Thyroid gland (tissue), 4 donors: ENCODE measurements at regions not wholly inside any gene's neighbourhood (a gene's known extent, or its start where the extent isn't known, plus 50 kb on each side); places are given as distances from the start of the nearest gene placed in this dataset.

Experiments used
- POLR2A ChIP-seq, 2 donors: fragments of 450-650 bp; IDR thresholded peaks; one replicate each; pipeline ENCODE4 v1.6.1; 2017; ENCODE audit warnings: antibody characterized with exemption in 2 of 2, mild to moderate bottlenecking in 2 of 2, moderate library complexity in 1 of 2
- TF ChIP-seq, protein P1 (sequence below), 6 experiments: fragments of 200-600 bp in 3 of 6; fragments of 450-650 bp in 3 of 6; sonication (generic) in 3 of 6; IDR thresholded peaks; one replicate each; pipeline ENCODE4 v1.5.1; 2016 to 2019; ENCODE audit warnings: antibody characterized with exemption in 6 of 6, mild to moderate bottlenecking in 2 of 6, inconsistent platforms in 1 of 6, moderate library complexity in 1 of 6

DNA sequence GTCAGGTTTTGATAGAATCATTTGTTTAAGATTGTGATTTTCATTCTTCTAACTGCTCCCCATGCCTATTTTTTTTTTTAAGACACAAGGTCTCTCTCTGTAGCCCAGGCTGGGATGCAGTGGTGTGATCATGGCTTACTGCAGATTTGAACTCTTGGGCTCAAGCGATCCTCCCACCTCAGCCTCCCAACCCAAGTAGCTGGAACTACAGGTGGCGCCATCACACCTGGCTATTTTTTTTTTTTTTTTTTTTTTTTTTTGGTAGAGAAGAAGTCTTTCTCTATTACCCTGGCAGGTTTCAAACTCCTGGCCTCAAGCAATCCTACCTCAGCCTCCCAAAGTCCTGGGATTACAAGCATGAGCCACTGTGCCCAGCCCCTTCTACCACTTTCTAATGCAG lies 223.3 kb downstream of the CBLN1 start:
- TF ChIP-seq, protein P1, sequence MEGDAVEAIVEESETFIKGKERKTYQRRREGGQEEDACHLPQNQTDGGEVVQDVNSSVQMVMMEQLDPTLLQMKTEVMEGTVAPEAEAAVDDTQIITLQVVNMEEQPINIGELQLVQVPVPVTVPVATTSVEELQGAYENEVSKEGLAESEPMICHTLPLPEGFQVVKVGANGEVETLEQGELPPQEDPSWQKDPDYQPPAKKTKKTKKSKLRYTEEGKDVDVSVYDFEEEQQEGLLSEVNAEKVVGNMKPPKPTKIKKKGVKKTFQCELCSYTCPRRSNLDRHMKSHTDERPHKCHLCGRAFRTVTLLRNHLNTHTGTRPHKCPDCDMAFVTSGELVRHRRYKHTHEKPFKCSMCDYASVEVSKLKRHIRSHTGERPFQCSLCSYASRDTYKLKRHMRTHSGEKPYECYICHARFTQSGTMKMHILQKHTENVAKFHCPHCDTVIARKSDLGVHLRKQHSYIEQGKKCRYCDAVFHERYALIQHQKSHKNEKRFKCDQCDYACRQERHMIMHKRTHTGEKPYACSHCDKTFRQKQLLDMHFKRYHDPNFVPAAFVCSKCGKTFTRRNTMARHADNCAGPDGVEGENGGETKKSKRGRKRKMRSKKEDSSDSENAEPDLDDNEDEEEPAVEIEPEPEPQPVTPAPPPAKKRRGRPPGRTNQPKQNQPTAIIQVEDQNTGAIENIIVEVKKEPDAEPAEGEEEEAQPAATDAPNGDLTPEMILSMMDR (IDR thresholded peaks at IDR 0.05) = no peak
- no peak for TF ChIP-seq POLR2A (IDR thresholded peaks at IDR 0.05)
